ENCODE measurements at regions not wholly inside any gene's neighbourhood (a gene's known extent, or its start where the extent isn't known, plus 50 kb on each side); places are given as distances from the start of the nearest gene placed in this dataset.

DNA sequence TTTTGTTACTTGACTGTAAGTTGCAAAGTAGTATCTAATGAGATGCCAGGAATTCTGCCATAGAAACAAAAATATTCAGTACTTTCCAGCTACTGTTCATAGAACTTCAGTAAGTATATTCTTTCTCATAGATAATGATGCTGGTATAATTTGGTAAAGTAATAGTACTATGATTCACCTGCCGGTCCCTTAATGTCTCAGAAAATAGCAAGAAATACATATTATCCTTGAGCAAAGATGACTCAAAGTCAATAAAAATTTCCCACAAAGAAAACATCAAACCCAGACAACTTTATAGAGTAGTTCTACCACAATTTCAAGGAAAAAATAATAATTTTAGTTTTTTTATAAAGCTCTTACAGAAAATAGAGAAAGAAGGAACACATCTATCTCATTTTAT is 105.4 kb downstream of the EPDR1 start:
- Histone ChIP-seq H3K14ac (replicated peaks; ENCODE audit: low read depth, low read length) (no peak overlapping the region), H3K36me3 (ENCODE audit: control insufficient read depth, insufficient read depth, low read length) (no peaks in the 10 kb centered on the region), H2AK9ac (replicated peaks; ENCODE audit: low read depth, low read length, poor library complexity) (no peak overlapping the region), H3K79me1 (ENCODE audit: low read depth in 1 of 2, low read length in 2 of 2) (no peaks in the 10 kb centered on the region), H3K27me3 (ENCODE audit: control insufficient read depth, insufficient read depth, low read length) (no peaks in the 10 kb centered on the region), H4K91ac (ENCODE audit: insufficient read depth, low read depth, low read length) (no peak overlapping the region), H3K4ac (ENCODE audit: low read depth, low read length) (no peak overlapping the region), H3K4me1 (ENCODE audit: control insufficient read depth, insufficient read depth, low read length) (no peaks in the 10 kb centered on the region), H3K9me3 (ENCODE audit: control insufficient read depth, insufficient read depth, low read length) (no peaks in the 10 kb centered on the region; the same call in 1 of the 2 replicates), H2AK5ac (ENCODE audit: low read depth, low read length) (no peak overlapping the region), H2AFZ (replicated peaks; ENCODE audit: low read length, poor library complexity) (no peak overlapping the region), H4K5ac (ENCODE audit: low read depth, low read length) (no peak overlapping the region), H2BK20ac (ENCODE audit: low read depth, low read length) (no peak overlapping the region), H3K4me2 (ENCODE audit: low read depth, low read length) (no peak overlapping the region), H2BK5ac (ENCODE audit: low read depth, low read length, poor library complexity, severe bottlenecking) (no peak overlapping the region), H3K23ac (ENCODE audit: low read depth, low read length) (no peak overlapping the region), H2BK120ac (ENCODE audit: low read depth, low read length) (no peak overlapping the region), H4K8ac (ENCODE audit: low read depth in 2 of 2, low read length in 2 of 2) (no peak overlapping the region), H3K27ac (ENCODE audit: insufficient read depth, low read length) (no peak overlapping the region), H3K4me3 (ENCODE audit: insufficient read depth, low read depth, low read length) (no peak overlapping the region), H3K9me1 (ENCODE audit: insufficient read depth, low read length) (no peaks in the 10 kb centered on the region), H2BK15ac (ENCODE audit: low read depth, low read length) (no peak overlapping the region), H3K9ac (ENCODE audit: low read depth, low read length) (no peak overlapping the region), H3K18ac (ENCODE audit: low read depth, low read length) (no peak overlapping the region), H3K56ac (ENCODE audit: extremely low read depth, insufficient read depth, low read length) (no peak overlapping the region), H4K20me1 (ENCODE audit: insufficient read depth, low read length) (no peaks in the 10 kb centered on the region)
- intact Hi-C loops (cut with micrococcal nuclease): no loop called here
- TF ChIP-seq BHLHE40 (IDR thresholded peaks at IDR 0.05; ENCODE audit: low read depth, low read length): no peak
- TF ChIP-seq ELK1 (IDR thresholded peaks at IDR 0.05; ENCODE audit: borderline replicate concordance, low read depth, low read length): no peak
- no peak for TF ChIP-seq CEBPB (IDR thresholded peaks at IDR 0.05; ENCODE audit: low read depth, low read length)
- no peak for TF ChIP-seq NFE2L2 (IDR thresholded peaks at IDR 0.05; ENCODE audit: low read depth, low read length)
- TF ChIP-seq MXI1 (IDR thresholded peaks at IDR 0.05; ENCODE audit: borderline replicate concordance, low read depth, low read length): no peak
- TF ChIP-seq RCOR1 (IDR thresholded peaks at IDR 0.05; ENCODE audit: insufficient replicate concordance, low read length): no peak
- no peak for TF ChIP-seq CTCF (conservative IDR thresholded peaks at IDR 0.05; ENCODE audit: low read depth, low read length)
- TF ChIP-seq MAZ (IDR thresholded peaks at IDR 0.05; ENCODE audit: borderline replicate concordance, low read depth, low read length): no peak
- no peak for TF ChIP-seq SMC3 (IDR thresholded peaks at IDR 0.05; ENCODE audit: low read depth, low read length)
- TF ChIP-seq POLR2A (IDR thresholded peaks at IDR 0.05; ENCODE audit: low read depth, low read length): no peak
- no peak for TF ChIP-seq RFX5 (IDR thresholded peaks at IDR 0.05; ENCODE audit: low read depth, low read length)
- no peak for TF ChIP-seq CHD1 (IDR thresholded peaks at IDR 0.05; ENCODE audit: low read depth, low read length)
- TF ChIP-seq, protein P1, sequence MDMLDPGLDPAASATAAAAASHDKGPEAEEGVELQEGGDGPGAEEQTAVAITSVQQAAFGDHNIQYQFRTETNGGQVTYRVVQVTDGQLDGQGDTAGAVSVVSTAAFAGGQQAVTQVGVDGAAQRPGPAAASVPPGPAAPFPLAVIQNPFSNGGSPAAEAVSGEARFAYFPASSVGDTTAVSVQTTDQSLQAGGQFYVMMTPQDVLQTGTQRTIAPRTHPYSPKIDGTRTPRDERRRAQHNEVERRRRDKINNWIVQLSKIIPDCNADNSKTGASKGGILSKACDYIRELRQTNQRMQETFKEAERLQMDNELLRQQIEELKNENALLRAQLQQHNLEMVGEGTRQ (IDR thresholded peaks at IDR 0.05; ENCODE audit: low read depth, low read length): no peak
- TF ChIP-seq MAFK (IDR thresholded peaks at IDR 0.05; ENCODE audit: low read depth, low read length): no peak
- TF ChIP-seq FOS (IDR thresholded peaks at IDR 0.05; ENCODE audit: low read depth, low read length): no peak
- no peak for TF ChIP-seq RAD21 (IDR thresholded peaks at IDR 0.05; ENCODE audit: low read length)
- CTCF ChIA-PET: no interaction called here
- DNase-seq (no peak), ATAC-seq (ENCODE audit: low read depth) (no peak)
- dilution Hi-C loops (cut with HindIII; ENCODE audit: low sequenced_read_pairs, unreplicated experiment): no loop called here
- no CpG with 5 or more reads among the region's 1 CpG for WGBS, 2 experiments (ENCODE audit: extremely low coverage in 2 of 2, insufficient read length in 1 of 2)
- no TSS peak for BruUV-seq (replicated peaks)
- POLR2A ChIA-PET (ENCODE audit: unreplicated experiment): no interaction called here
- in situ Hi-C loops (cut with MboI; ENCODE audit: low sequenced_read_pairs): no loop called here

Data from IMR-90 (cell line).